MM.1S (cell line): ENCODE measurements at regions not wholly inside any gene's neighbourhood (a gene's known extent, or its start where the extent isn't known, plus 50 kb on each side); places are given as distances from the start of the nearest gene placed in this dataset.

Source experiments
- DNase-seq: peaks from one replicate; pipeline ENCODE4 v3.0.0-alpha.2; 2015
- H2AFZ ChIP-seq: fragments of 300-600 bp; sonication (generic); 2 replicates; pipeline ENCODE4 v1.6.0; 2016; ENCODE audit warnings: antibody characterized with exemption, low read length
- H3F3A ChIP-seq: fragments of 300-600 bp; sonication (generic); 2 replicates; pipeline ENCODE4 v1.6.1; 2016; ENCODE audit warnings: mild to moderate bottlenecking, antibody characterized with exemption, low read length, moderate library complexity, mixed read lengths; ENCODE audit not compliant: insufficient read depth
- H3K27ac ChIP-seq: fragments of 300-600 bp; sonication (generic); 2 replicates; pipeline ENCODE4 v1.5.1; 2016; ENCODE audit warnings: mild to moderate bottlenecking, low read length
- H3K27me3 ChIP-seq: fragments of 300-600 bp; sonication (generic); replicated peaks from 2 replicates; pipeline ENCODE4 v1.6.0; 2016; ENCODE audit warnings: low read length; ENCODE audit not compliant: insufficient read depth
- H3K36me3 ChIP-seq: fragments of 300-600 bp; sonication (generic); replicated peaks from 2 replicates; pipeline ENCODE4 v1.6.1; 2016; ENCODE audit warnings: mild to moderate bottlenecking, low read length, mixed read lengths; ENCODE audit not compliant: insufficient read depth
- H3K4me1 ChIP-seq: fragments of 300-600 bp; sonication (generic); 2 replicates; pipeline ENCODE4 v1.6.1; 2016; ENCODE audit warnings: low read length, mixed read lengths
- H3K4me2 ChIP-seq: fragments of 300-600 bp; sonication (generic); 2 replicates; pipeline ENCODE4 v1.6.0; 2016; ENCODE audit warnings: low read depth, low read length
- H3K4me3 ChIP-seq: fragments of 300-600 bp; sonication (generic); 2 replicates; pipeline ENCODE4 v1.5.1; 2016; ENCODE audit warnings: low read length, mixed read lengths
- H3K79me2 ChIP-seq: fragments of 300-600 bp; sonication (generic); 2 replicates; pipeline ENCODE4 v1.6.1; 2016; ENCODE audit warnings: mixed run types, low read length, mixed read lengths
- H3K9ac ChIP-seq: fragments of 300-600 bp; sonication (generic); 2 replicates; pipeline ENCODE4 v1.6.1; 2016; ENCODE audit warnings: low read length, mixed read lengths
- H3K9me2 ChIP-seq: fragments of 300-600 bp; sonication (generic); replicated peaks from 2 replicates; pipeline ENCODE4 v1.6.1; 2016; ENCODE audit warnings: mild to moderate bottlenecking, low read length, mixed read lengths; ENCODE audit not compliant: insufficient read depth
- H3K9me3 ChIP-seq: fragments of 300-600 bp; sonication (generic); replicated peaks from 2 replicates; pipeline ENCODE4 v1.6.1; 2016; ENCODE audit warnings: mild to moderate bottlenecking, low read length, mixed read lengths; ENCODE audit not compliant: insufficient read depth
- H4K20me1 ChIP-seq: fragments of 300-600 bp; sonication (generic); 2 replicates; pipeline ENCODE4 v1.6.1; 2016; ENCODE audit warnings: mild to moderate bottlenecking, low read length, moderate library complexity, mixed read lengths; ENCODE audit not compliant: insufficient read depth
- EZH2 ChIP-seq: fragments of 300-600 bp; sonication (generic); optimal IDR thresholded peaks from 2 replicates; pipeline ENCODE3; 2017; ENCODE audit warnings: low read depth, mild to moderate bottlenecking, antibody characterized with exemption, low read length, mixed read lengths
- EZH2phosphoT487 ChIP-seq: fragments of 300-600 bp; sonication (generic); IDR thresholded peaks from 2 replicates; pipeline ENCODE4 v1.6.1; 2018; ENCODE audit warnings: antibody characterized with exemption, low read length
- TF ChIP-seq, protein P1 (sequence below): fragments of 300-600 bp; sonication (generic); IDR thresholded peaks from 2 replicates; pipeline ENCODE4 v1.5.1; 2016; ENCODE audit warnings: antibody characterized with exemption, low read length, mixed read lengths

- Histone ChIP-seq H2AFZ (no peak overlapping the region), H3K27me3 (no peaks in the 10 kb centered on the region), H3K9me2 (no peaks in the 10 kb centered on the region), H3K9ac (no peak overlapping the region), H4K20me1 (no peaks in the 10 kb centered on the region), H3K9me3 (no peaks in the 10 kb centered on the region), H3K4me2 (no peak overlapping the region), H3K4me1 (0 out of 2 replicates have a peak, but pooled peaks cover 4% of the 10 kb centered on the region), H3K79me2 (no peaks in the 10 kb centered on the region), H3K4me3 (no peak overlapping the region), H3F3A (no peaks in the 10 kb centered on the region), H3K36me3 (no peaks in the 10 kb centered on the region), H3K27ac (no peak overlapping the region)
- TF ChIP-seq, protein P1, sequence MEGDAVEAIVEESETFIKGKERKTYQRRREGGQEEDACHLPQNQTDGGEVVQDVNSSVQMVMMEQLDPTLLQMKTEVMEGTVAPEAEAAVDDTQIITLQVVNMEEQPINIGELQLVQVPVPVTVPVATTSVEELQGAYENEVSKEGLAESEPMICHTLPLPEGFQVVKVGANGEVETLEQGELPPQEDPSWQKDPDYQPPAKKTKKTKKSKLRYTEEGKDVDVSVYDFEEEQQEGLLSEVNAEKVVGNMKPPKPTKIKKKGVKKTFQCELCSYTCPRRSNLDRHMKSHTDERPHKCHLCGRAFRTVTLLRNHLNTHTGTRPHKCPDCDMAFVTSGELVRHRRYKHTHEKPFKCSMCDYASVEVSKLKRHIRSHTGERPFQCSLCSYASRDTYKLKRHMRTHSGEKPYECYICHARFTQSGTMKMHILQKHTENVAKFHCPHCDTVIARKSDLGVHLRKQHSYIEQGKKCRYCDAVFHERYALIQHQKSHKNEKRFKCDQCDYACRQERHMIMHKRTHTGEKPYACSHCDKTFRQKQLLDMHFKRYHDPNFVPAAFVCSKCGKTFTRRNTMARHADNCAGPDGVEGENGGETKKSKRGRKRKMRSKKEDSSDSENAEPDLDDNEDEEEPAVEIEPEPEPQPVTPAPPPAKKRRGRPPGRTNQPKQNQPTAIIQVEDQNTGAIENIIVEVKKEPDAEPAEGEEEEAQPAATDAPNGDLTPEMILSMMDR = no peak
- TF ChIP-seq EZH2 (no peak), EZH2phosphoT487 (no peak)
- DNase-seq = no peak
Observed at GRCh38 chr10:10780746-10781145, 236.9 kb upstream of the CELF2 start.

GRCh38 chr10:10782603-10783002 lies 235.1 kb upstream of the CELF2 start:
- no peaks in the 10 kb centered on the region for H4K20me1 ChIP-seq

GRCh38 chr10:10785627-10786026 lies 232.0 kb upstream of the CELF2 start:
- Histone ChIP-seq H3K4me2 (no peak overlapping the region), H3K36me3 (no peaks in the 10 kb centered on the region), H3K27me3 (no peaks in the 10 kb centered on the region), H3K9me3 (no peaks in the 10 kb centered on the region), H3K4me3 (no peak overlapping the region), H3K79me2 (no peaks in the 10 kb centered on the region), H4K20me1 (no peaks in the 10 kb centered on the region), H2AFZ (no peak overlapping the region), H3F3A (no peaks in the 10 kb centered on the region), H3K4me1 (no peaks in the 10 kb centered on the region), H3K27ac (no peak overlapping the region), H3K9me2 (no peaks in the 10 kb centered on the region), H3K9ac (no peak overlapping the region)
- no peak for TF ChIP-seq EZH2phosphoT487
- no peak for TF ChIP-seq EZH2
- TF ChIP-seq, protein P1 = no peak
- DNase-seq = no peak

More at GRCh38 chr10:10782603-10783002, 235.1 kb upstream of the CELF2 start:
- H3K36me3 ChIP-seq = no peaks in the 10 kb centered on the region
- no peak overlapping the region for H3K9ac ChIP-seq
- no peak for TF ChIP-seq EZH2phosphoT487
- TF ChIP-seq, protein P1 = no peak
- TF ChIP-seq EZH2 = no peak
- no peaks in the 10 kb centered on the region for H3K9me3 ChIP-seq
- H3F3A ChIP-seq = no peaks in the 10 kb centered on the region
- no peak overlapping the region for H3K4me3 ChIP-seq
- H3K4me1 ChIP-seq = 0 out of 2 replicates have a peak, but pooled peaks cover under 1% of the 10 kb centered on the region
- H3K27ac ChIP-seq = no peak overlapping the region
- no peak overlapping the region for H2AFZ ChIP-seq
- no peak overlapping the region for H3K4me2 ChIP-seq
- no peaks in the 10 kb centered on the region for H3K27me3 ChIP-seq
- no peak for DNase-seq
- H3K79me2 ChIP-seq = no peaks in the 10 kb centered on the region
- H3K9me2 ChIP-seq = no peaks in the 10 kb centered on the region
